GM12872 (cell line): ENCODE measurements at regions not wholly inside any gene's neighbourhood (a gene's known extent, or its start where the extent isn't known, plus 50 kb on each side); places are given as distances from the start of the nearest gene placed in this dataset.

Experiments used
- CTCF ChIP-seq: IDR thresholded peaks from 3 replicates; pipeline ENCODE4 v1.5.1; 2011; ENCODE audit warnings: low read depth, mild to moderate bottlenecking, low read length, moderate library complexity; ENCODE audit not compliant: insufficient read depth

- no peak for TF ChIP-seq CTCF
Measured at GRCh38 chr1:182278144-182279054, 113.2 kb downstream of the GLUL start.

- no peak for TF ChIP-seq CTCF
Measured at GRCh38 chr1:182275271-182275670, 116.3 kb downstream of the GLUL start.

- no peak for TF ChIP-seq CTCF
Measured at GRCh38 chr1:182274618-182275017, 117.0 kb downstream of the GLUL start.

GRCh38 chr1:182270731-182271130 lies 120.9 kb downstream of the GLUL start:
- TF ChIP-seq CTCF: no peak

- no peak for TF ChIP-seq CTCF
Measured at GRCh38 chr1:182269097-182269496, 122.5 kb downstream of the GLUL start.

- TF ChIP-seq CTCF: no peak
Measured at GRCh38 chr1:182268669-182269068, 122.9 kb downstream of the GLUL start.

- TF ChIP-seq CTCF: no peak
Measured at GRCh38 chr1:182264185-182264584, 127.4 kb downstream of the GLUL start.
